ENCODE measurements at regions not wholly inside any gene's neighbourhood (a gene's known extent, or its start where the extent isn't known, plus 50 kb on each side); places are given as distances from the start of the nearest gene placed in this dataset.
A peak's percentile ranks its signal among the peaks of the same experiment; 100 is the strongest.

- TF ChIP-seq POLR2A (IDR thresholded peaks at IDR 0.05) (peak in 1 of 2 donors; percentile 6), CTCF (IDR thresholded peaks at IDR 0.05 in 4 of 5, conservative IDR thresholded peaks at IDR 0.05 in 1 of 5) (no peak)
Observed at GRCh38 chr1:31523769-31524168, 52.5 kb upstream of the TINAGL1 start.
